AG09319 (cell line): ENCODE measurements at regions not wholly inside any gene's neighbourhood (a gene's known extent, or its start where the extent isn't known, plus 50 kb on each side); places are given as distances from the start of the nearest gene placed in this dataset.
A peak's percentile ranks its signal among the peaks of the same experiment; 100 is the strongest.
"Not testable (repeated sequence)": the region's sequence is repeated elsewhere in the genome, so short reads cannot be mapped to it uniquely, and the experiment has no call there.

Experiments used
- DNase-seq: peaks from one replicate; pipeline ENCODE4 v3.0.0-alpha.2; 2010; ENCODE audit warnings: low read depth; ENCODE audit errors: extremely low read depth
- CTCF ChIP-seq: IDR thresholded peaks from 2 replicates; pipeline ENCODE4 v1.5.1; 2011; ENCODE audit warnings: low read depth, mild to moderate bottlenecking, inconsistent platforms, low read length, moderate library complexity

GRCh38 chr12:75747572-75748021 lies 236.2 kb upstream of the KRR1 start:
- TF ChIP-seq CTCF: no peak
- DNase-seq: peak; percentile 54

- no peak for TF ChIP-seq CTCF
- DNase-seq: no peak
These were observed 235.2 kb upstream of the KRR1 start for GRCh38 chr12:75746621-75747020.

- DNase-seq: no peak
- no peak for TF ChIP-seq CTCF
These were observed 233.3 kb upstream of the KRR1 start for GRCh38 chr12:75744607-75745256.

GRCh38 chr12:75742961-75743360 lies 231.6 kb upstream of the KRR1 start:
- DNase-seq: no peak
- no peak for TF ChIP-seq CTCF

GRCh38 chr12:75742048-75742447 lies 230.6 kb upstream of the KRR1 start:
- DNase-seq: no peak
- no peak for TF ChIP-seq CTCF

- TF ChIP-seq CTCF: no peak
- no peak for DNase-seq
These were observed 228.5 kb upstream of the KRR1 start for GRCh38 chr12:75739912-75740311.

- DNase-seq: not testable (repeated sequence)
These were observed 227.7 kb upstream of the KRR1 start for GRCh38 chr12:75739098-75739497.

- no peak for TF ChIP-seq CTCF
- DNase-seq: no peak
These were observed 227.1 kb upstream of the KRR1 start for GRCh38 chr12:75738486-75738885.
